Caco-2 (cell line): ENCODE measurements at regions not wholly inside any gene's neighbourhood (a gene's known extent, or its start where the extent isn't known, plus 50 kb on each side); places are given as distances from the start of the nearest gene placed in this dataset.

Experiments
- BruUV-seq: library from RNA; stranded (reverse); fragments of 400-500 nt; replicated peaks from 2 replicates; lab custom pipeline; 2021; lab: Mats Ljungman, UMichigan
- CTCF ChIA-PET: fragments of 300-600 bp; sonication (Branson Sonifier 250); formaldehyde crosslinking; loops from one replicate; lab custom pipeline; 2022; ENCODE audit warnings: antibody characterized with exemption; lab: Charles Lee
- POLR2A ChIA-PET: fragments of 300-600 bp; sonication (Branson Sonifier 250); formaldehyde crosslinking; loops from one replicate; lab custom pipeline; 2022; ENCODE audit warnings: antibody characterized with exemption; lab: Charles Lee
- DNase-seq, 2 experiments: peaks; one replicate each; pipeline versions ENCODE4 v3.0.0 to v3.0.0-alpha.2; 2020 to 2022
- H3K27me3 ChIP-seq: replicated peaks from 2 replicates; pipeline ENCODE4 v1.6.0; 2011; ENCODE audit warnings: low read length; ENCODE audit not compliant: control insufficient read depth, insufficient read depth
- H3K36me3 ChIP-seq: 2 replicates; pipeline ENCODE4 v1.5.1; 2011; ENCODE audit warnings: low read length; ENCODE audit not compliant: control insufficient read depth, insufficient read depth
- H3K4me1 ChIP-seq: fragments of 250-450 bp; sonication (Bioruptor Pico); 2 replicates; pipeline ENCODE4 v1.5.1; 2020; ENCODE audit warnings: mild to moderate bottlenecking
- H3K4me3 ChIP-seq: 2 replicates; pipeline ENCODE4 v1.5.1; 2011; ENCODE audit warnings: low read depth, mild to moderate bottlenecking, control low read depth, low read length
- H3K9me3 ChIP-seq: fragments of 250-450 bp; sonication (Bioruptor Pico); 2 replicates; pipeline ENCODE4 v1.5.1; 2020; ENCODE audit warnings: mild to moderate bottlenecking, moderate library complexity
- H3K27ac Mint-ChIP-seq: one replicate; pipeline ENCODE4 v1.8.0; 2022; ENCODE audit warnings: mixed read lengths; ENCODE audit not compliant: unreplicated experiment
- H3K27me3 Mint-ChIP-seq: one replicate; pipeline ENCODE4 v1.8.0; 2022; ENCODE audit warnings: mixed read lengths; ENCODE audit not compliant: insufficient read depth, unreplicated experiment
- H3K36me3 Mint-ChIP-seq: one replicate; pipeline ENCODE4 v1.8.0; 2022; ENCODE audit warnings: mild to moderate bottlenecking, mixed read lengths; ENCODE audit not compliant: insufficient read depth, unreplicated experiment
- H3K4me1 Mint-ChIP-seq: one replicate; pipeline ENCODE4 v1.8.0; 2022; ENCODE audit warnings: low read depth, mixed read lengths; ENCODE audit not compliant: unreplicated experiment
- H3K4me3 Mint-ChIP-seq: one replicate; pipeline ENCODE4 v1.8.0; 2022; ENCODE audit warnings: mild to moderate bottlenecking, moderate library complexity, mixed read lengths; ENCODE audit not compliant: unreplicated experiment
- H3K9me3 Mint-ChIP-seq: one replicate; pipeline ENCODE4 v1.8.0; 2022; ENCODE audit warnings: mixed read lengths; ENCODE audit not compliant: unreplicated experiment
- CTCF ChIP-seq, 2 experiments: fragments of 200-600 bp in 1 of 2; IDR thresholded peaks; 1 replicate in 1 of 2; 2 replicates in 1 of 2; pipeline versions ENCODE4 v1.5.1 to v1.8.0; 2011 to 2022; ENCODE audit warnings: antibody characterized with exemption in 1 of 2, control low read depth in 1 of 2, inconsistent platforms in 1 of 2, low read depth in 1 of 2, low read length in 1 of 2, mild to moderate bottlenecking in 1 of 2, moderate library complexity in 1 of 2; ENCODE audit not compliant: insufficient read depth in 1 of 2, severe bottlenecking in 1 of 2, unreplicated experiment in 1 of 2
- intact Hi-C: fragments of 100-400 bp; cut with micrococcal nuclease; formaldehyde crosslinking; loops from one replicate; pipeline ENCODE4 v1.10.0; 2022; ENCODE audit not compliant: unreplicated experiment

GRCh38 chr7:121521711-121522400 is 125.7 kb upstream of the FAM3C start:
- intact Hi-C loops, result no loop called here
- no peaks in the 10 kb centered on the region for H3K27me3 Mint-ChIP-seq
- CTCF ChIA-PET, result no interaction called here

GRCh38 chr7:121520911-121521310 is 124.8 kb upstream of the FAM3C start:
- Mint-ChIP-seq H3K36me3 (no peaks in the 10 kb centered on the region), H3K9me3 (no peaks in the 10 kb centered on the region), H3K27me3 (no peaks in the 10 kb centered on the region), H3K27ac (no peak overlapping the region), H3K4me3 (no peak overlapping the region), H3K4me1 (no peaks in the 10 kb centered on the region)
- H3K27me3 ChIP-seq, result no peaks in the 10 kb centered on the region
- no peaks in the 10 kb centered on the region for H3K4me1 ChIP-seq
- H3K36me3 ChIP-seq, result no peaks in the 10 kb centered on the region
- BruUV-seq, result no TSS peak
- intact Hi-C loops, result no loop called here
- H3K9me3 ChIP-seq, result no peaks in the 10 kb centered on the region
- ChIA-PET CTCF (no interaction called here), POLR2A (no interaction called here)
- DNase-seq, result no peak
- TF ChIP-seq CTCF (IDR thresholded peaks at IDR 0.05; ENCODE audit: insufficient read depth in 1 of 2, low read depth in 1 of 2, low read length in 1 of 2, severe bottlenecking in 1 of 2, unreplicated experiment in 1 of 2), result no peak
- no peak overlapping the region for H3K4me3 ChIP-seq

More at GRCh38 chr7:121521711-121522400, 125.7 kb upstream of the FAM3C start:
- no peak for TF ChIP-seq CTCF (IDR thresholded peaks at IDR 0.05; ENCODE audit: insufficient read depth in 1 of 2, low read depth in 1 of 2, low read length in 1 of 2, severe bottlenecking in 1 of 2, unreplicated experiment in 1 of 2)
- no peaks in the 10 kb centered on the region for H3K4me1 ChIP-seq
- no peak for DNase-seq
- no peak overlapping the region for H3K4me3 Mint-ChIP-seq
- H3K4me3 ChIP-seq, result no peak overlapping the region
- H3K9me3 ChIP-seq, result no peaks in the 10 kb centered on the region
- no peaks in the 10 kb centered on the region for H3K36me3 ChIP-seq
- no TSS peak for BruUV-seq
- no peaks in the 10 kb centered on the region for H3K36me3 Mint-ChIP-seq
- H3K9me3 Mint-ChIP-seq, result no peaks in the 10 kb centered on the region
- no peak overlapping the region for H3K27ac Mint-ChIP-seq
- H3K4me1 Mint-ChIP-seq, result no peaks in the 10 kb centered on the region
- no peaks in the 10 kb centered on the region for H3K27me3 ChIP-seq
- POLR2A ChIA-PET, result no interaction called here

GRCh38 chr7:121519548-121520521 is 123.7 kb upstream of the FAM3C start:
- H3K36me3 Mint-ChIP-seq, result no peaks in the 10 kb centered on the region
- Histone ChIP-seq H3K27me3 (no peaks in the 10 kb centered on the region), H3K4me3 (no peak overlapping the region), H3K4me1 (no peaks in the 10 kb centered on the region), H3K9me3 (no peaks in the 10 kb centered on the region), H3K36me3 (no peaks in the 10 kb centered on the region)
- CTCF ChIA-PET, result no interaction called here
- no peaks in the 10 kb centered on the region for H3K4me1 Mint-ChIP-seq
- intact Hi-C loops, result no loop called here
- POLR2A ChIA-PET, result no interaction called here
- DNase-seq, result no peak
- BruUV-seq, result no TSS peak
- no peak for TF ChIP-seq CTCF (IDR thresholded peaks at IDR 0.05; ENCODE audit: insufficient read depth in 1 of 2, low read depth in 1 of 2, low read length in 1 of 2, severe bottlenecking in 1 of 2, unreplicated experiment in 1 of 2)
- no peak overlapping the region for H3K4me3 Mint-ChIP-seq
- no peaks in the 10 kb centered on the region for H3K27me3 Mint-ChIP-seq
- no peaks in the 10 kb centered on the region for H3K9me3 Mint-ChIP-seq
- no peak overlapping the region for H3K27ac Mint-ChIP-seq
